CD14-positive monocyte (primary cell): ENCODE measurements at regions not wholly inside any gene's neighbourhood (a gene's known extent, or its start where the extent isn't known, plus 50 kb on each side); places are given as distances from the start of the nearest gene placed in this dataset.

ENCODE experiments used
- DNase-seq, 3 donors: peaks; one replicate each; pipeline ENCODE4 v3.0.0-alpha.2; 2011 to 2022
- H2AFZ ChIP-seq: 2 replicates; pipeline ENCODE4 v1.6.0; 2012; ENCODE audit warnings: mild to moderate bottlenecking, low read depth, low read length, inconsistent platforms; ENCODE audit not compliant: insufficient read depth, poor library complexity, severe bottlenecking
- H3K27ac ChIP-seq, 2 donors: 1 replicate in 1 of 2; 2 replicates in 1 of 2; pipeline ENCODE4 v1.5.1; 2012 to 2013; ENCODE audit warnings: low read length in 2 of 2, control low read depth in 1 of 2, inconsistent platforms in 1 of 2, low read depth in 1 of 2, mild to moderate bottlenecking in 1 of 2
- H3K27me3 ChIP-seq, 2 donors: one replicate each; pipeline versions ENCODE4 v1.6.0 to v1.6.1; 2011 to 2013; ENCODE audit warnings: low read length in 2 of 2; ENCODE audit not compliant: control insufficient read depth in 2 of 2, insufficient read depth in 2 of 2
- H3K36me3 ChIP-seq, 2 donors: replicated peaks in 1 of 2; 1 replicate in 1 of 2; 2 replicates in 1 of 2; pipeline versions ENCODE4 v1.5.1 to v1.6.1; 2012 to 2013; ENCODE audit warnings: low read length in 2 of 2, control low read depth in 1 of 2, inconsistent platforms in 1 of 2, mild to moderate bottlenecking in 1 of 2; ENCODE audit not compliant: insufficient read depth in 2 of 2, control insufficient read depth in 1 of 2
- H3K4me1 ChIP-seq, 2 donors: 1 replicate in 1 of 2; 2 replicates in 1 of 2; pipeline versions ENCODE4 v1.5.1 to v1.6.1; 2012 to 2013; ENCODE audit warnings: low read length in 2 of 2, control low read depth in 1 of 2, inconsistent platforms in 1 of 2, mild to moderate bottlenecking in 1 of 2, moderate library complexity in 1 of 2; ENCODE audit not compliant: insufficient read depth in 2 of 2, control insufficient read depth in 1 of 2
- H3K4me2 ChIP-seq: replicated peaks from 2 replicates; pipeline ENCODE3; 2012; ENCODE audit warnings: low read length, moderate library complexity, mild to moderate bottlenecking; ENCODE audit not compliant: poor library complexity, severe bottlenecking; ENCODE audit errors: extremely low read depth
- H3K4me3 ChIP-seq, 3 experiments: fragments of 200-600 bp in 1 of 3; sonication (generic) in 1 of 3; replicated peaks in 1 of 3; 1 replicate in 2 of 3; 2 replicates in 1 of 3; pipeline ENCODE4 v1.5.1; 2011 to 2013; ENCODE audit warnings: low read length in 3 of 3, mild to moderate bottlenecking in 3 of 3, control low read depth in 2 of 3, low read depth in 2 of 3, inconsistent platforms in 1 of 3, moderate library complexity in 1 of 3
- H3K79me2 ChIP-seq: 2 replicates; pipeline ENCODE4 v1.6.0; 2012; ENCODE audit warnings: mild to moderate bottlenecking, control low read depth, inconsistent platforms, low read length, moderate library complexity; ENCODE audit not compliant: insufficient read depth
- H3K9ac ChIP-seq: 2 replicates; pipeline ENCODE4 v1.6.0; 2017; ENCODE audit warnings: low read length, mild to moderate bottlenecking; ENCODE audit not compliant: insufficient read depth, poor library complexity, severe bottlenecking
- H3K9me3 ChIP-seq, 2 donors: replicated peaks in 1 of 2; 1 replicate in 1 of 2; 2 replicates in 1 of 2; pipeline versions ENCODE4 v1.5.1 to v1.6.1; 2012 to 2013; ENCODE audit warnings: low read length in 2 of 2, control low read depth in 1 of 2; ENCODE audit not compliant: control insufficient read depth in 1 of 2, insufficient read depth in 1 of 2
- H4K20me1 ChIP-seq: 2 replicates; pipeline ENCODE4 v1.6.0; 2012; ENCODE audit warnings: mild to moderate bottlenecking, low read length, control low read depth, moderate library complexity; ENCODE audit not compliant: insufficient read depth
- H3K27ac Mint-ChIP-seq, 7 donors: one replicate each; pipeline ENCODE4 v1.8.0; 2020; ENCODE audit warnings: mild to moderate bottlenecking in 7 of 7, mixed read lengths in 7 of 7, moderate library complexity in 6 of 7, inconsistent platforms in 2 of 7
- H3K27me3 Mint-ChIP-seq, 3 donors: one replicate each; pipeline ENCODE4 v1.8.0; 2021 to 2022; ENCODE audit warnings: low read depth in 3 of 3, mild to moderate bottlenecking in 3 of 3, mixed read lengths in 3 of 3, moderate library complexity in 3 of 3, inconsistent platforms in 1 of 3
- H3K36me3 Mint-ChIP-seq, 2 donors: one replicate each; pipeline ENCODE4 v1.8.0; 2020; ENCODE audit warnings: mixed read lengths in 2 of 2, inconsistent platforms in 1 of 2, mild to moderate bottlenecking in 1 of 2
- H3K4me1 Mint-ChIP-seq: one replicate; pipeline ENCODE4 v1.8.0; 2020; ENCODE audit warnings: mild to moderate bottlenecking, mixed read lengths
- H3K4me3 Mint-ChIP-seq, 2 donors: one replicate each; pipeline ENCODE4 v1.8.0; 2020; ENCODE audit warnings: mild to moderate bottlenecking in 2 of 2, mixed read lengths in 2 of 2, moderate library complexity in 1 of 2
- H3K9me3 Mint-ChIP-seq, 7 donors: one replicate each; pipeline ENCODE4 v1.8.0; 2020 to 2022; ENCODE audit warnings: mixed read lengths in 7 of 7, mild to moderate bottlenecking in 6 of 7, moderate library complexity in 6 of 7, inconsistent platforms in 2 of 7
- CTCF ChIP-seq: fragments of 200-600 bp; IDR thresholded peaks from one replicate; pipeline ENCODE4 v1.8.0; 2022; ENCODE audit warnings: antibody characterized with exemption, mild to moderate bottlenecking
- whole genome bisulfite sequencing: methylation state at CpG from one replicate; pipeline ENCODE4 v1.1.5; 2013; ENCODE audit warnings: missing lambda C conversion rate; ENCODE audit not compliant: insufficient coverage; 5-methylcytosine and 5-hydroxymethylcytosine counted together
- intact Hi-C, 2 donors: fragments of 100-400 bp; cut with micrococcal nuclease; formaldehyde crosslinking; loops; one replicate each; pipeline versions ENCODE4 v1.15.0 to v1.15.1; 2023

- intact Hi-C loops: no loop called here
- no peaks in the 10 kb centered on the region for H3K9me3 ChIP-seq
- no peaks in the 10 kb centered on the region for H3K79me2 ChIP-seq
- H3K36me3 ChIP-seq: no peaks in the 10 kb centered on the region
- WGBS: no CpG with 5 or more reads among the region's 2 CpGs
- H3K4me2 ChIP-seq: no peak overlapping the region
- H3K36me3 Mint-ChIP-seq: no peaks in the 10 kb centered on the region
- no peak overlapping the region for H3K9ac ChIP-seq
- H2AFZ ChIP-seq: no peak overlapping the region
- no peak overlapping the region for H3K4me3 Mint-ChIP-seq
- H3K27ac Mint-ChIP-seq: no peak overlapping the region
- no peaks in the 10 kb centered on the region for H4K20me1 ChIP-seq
- H3K4me3 ChIP-seq: no peak overlapping the region
- no peaks in the 10 kb centered on the region for H3K27me3 ChIP-seq
- no peak for TF ChIP-seq CTCF
- H3K4me1 Mint-ChIP-seq: peaks cover 4% of the 10 kb centered on the region
- no peak overlapping the region for H3K27ac ChIP-seq
- peaks cover 0 to 5% (median 0%) of the 10 kb centered on the region in 7 donors for H3K9me3 Mint-ChIP-seq
- no peak for DNase-seq
- peaks cover under 1 to 2% of the 10 kb centered on the region in 2 donors for H3K4me1 ChIP-seq
- H3K27me3 Mint-ChIP-seq: no peaks in the 10 kb centered on the region
These were observed 587.0 kb upstream of the ZNF608 start for GRCh38 chr5:125333416-125333815.

GRCh38 chr5:125336401-125336800, 590.0 kb upstream of the ZNF608 start:
- Histone ChIP-seq H3K4me1 (peaks cover 2 to 8% of the 10 kb centered on the region in 2 donors), H3K4me2 (no peak overlapping the region), H2AFZ (no peak overlapping the region), H3K9me3 (no peaks in the 10 kb centered on the region), H3K79me2 (no peaks in the 10 kb centered on the region), H3K4me3 (no peak overlapping the region), H3K9ac (no peak overlapping the region), H3K27me3 (no peaks in the 10 kb centered on the region), H3K27ac (no peak overlapping the region), H3K36me3 (no peaks in the 10 kb centered on the region), H4K20me1 (no peaks in the 10 kb centered on the region)
- H3K36me3 Mint-ChIP-seq: no peaks in the 10 kb centered on the region
- H3K4me3 Mint-ChIP-seq: no peak overlapping the region
- H3K27ac Mint-ChIP-seq: no peak overlapping the region
- H3K9me3 Mint-ChIP-seq: peaks cover 0 to 2% (median under 1%) of the 10 kb centered on the region in 7 donors
- 0% methylated on average over 1 of the region's 2 CpGs for WGBS
- DNase-seq: no peak
- no peak for TF ChIP-seq CTCF
- intact Hi-C loops: no loop called here
- peaks cover 14% of the 10 kb centered on the region for H3K4me1 Mint-ChIP-seq
- H3K27me3 Mint-ChIP-seq: peaks cover 0 to 1% (median 0%) of the 10 kb centered on the region in 3 donors
